Lower lobe of right lung (tissue), 2 donors: ENCODE measurements at regions not wholly inside any gene's neighbourhood (a gene's known extent, or its start where the extent isn't known, plus 50 kb on each side); places are given as distances from the start of the nearest gene placed in this dataset.
"Not testable (repeated sequence)": the region's sequence is repeated elsewhere in the genome, so short reads cannot be mapped to it uniquely, and the experiment has no call there.

Experiments used
- ATAC-seq, 2 donors: fragments of 200-7000 bp; cut with Tn5 transposase; one replicate each; pipeline ENCODE4 v1.9.1; 2020 to 2022; ENCODE audit warnings: mild to moderate bottlenecking in 2 of 2, moderate library complexity in 2 of 2
- DNase-seq: peaks from one replicate; pipeline ENCODE4 v3.0.0-alpha.2; 2020
- H3K27ac ChIP-seq: fragments of 200-600 bp; one replicate; pipeline ENCODE4 v1.8.0; 2022
- H3K27me3 ChIP-seq: fragments of 200-600 bp; one replicate; pipeline ENCODE4 v1.8.0; 2022; ENCODE audit warnings: low read depth
- H3K36me3 ChIP-seq: fragments of 200-600 bp; one replicate; pipeline ENCODE4 v1.8.0; 2022; ENCODE audit warnings: mild to moderate bottlenecking
- H3K4me1 ChIP-seq: fragments of 200-600 bp; one replicate; pipeline ENCODE4 v1.8.0; 2022
- H3K4me3 ChIP-seq: fragments of 200-600 bp; one replicate; pipeline ENCODE4 v1.8.0; 2022; ENCODE audit warnings: mild to moderate bottlenecking
- H3K9me3 ChIP-seq: fragments of 200-600 bp; one replicate; pipeline ENCODE4 v1.8.0; 2022
- CTCF ChIP-seq: fragments of 200-600 bp; IDR thresholded peaks from one replicate; pipeline ENCODE4 v1.8.0; 2022; ENCODE audit warnings: antibody characterized with exemption, mild to moderate bottlenecking
- intact Hi-C: fragments of 100-400 bp; cut with DNase I; formaldehyde crosslinking; loops from one replicate; pipeline ENCODE4 v1.11.0; 2022
- donor health status: DM: no; HTN: yes; CAD: no; lungs with severe emphysema.

- no peak overlapping the region for H3K4me3 ChIP-seq
- ATAC-seq: no peak
- intact Hi-C loops: no loop called here
- H3K27ac ChIP-seq: no peak overlapping the region
- no peaks in the 10 kb centered on the region for H3K36me3 ChIP-seq
- DNase-seq: no peak
- H3K4me1 ChIP-seq: no peaks in the 10 kb centered on the region
- no peaks in the 10 kb centered on the region for H3K9me3 ChIP-seq
- no peak for TF ChIP-seq CTCF
- no peaks in the 10 kb centered on the region for H3K27me3 ChIP-seq
These were observed 348.7 kb upstream of the PCSK5 start for GRCh38 chr9:75541734-75542133.

GRCh38 chr9:75544815-75545214 is 345.7 kb upstream of the PCSK5 start:
- H3K27ac ChIP-seq: no peak overlapping the region
- H3K27me3 ChIP-seq: no peaks in the 10 kb centered on the region
- no peaks in the 10 kb centered on the region for H3K36me3 ChIP-seq
- TF ChIP-seq CTCF: no peak
- no peaks in the 10 kb centered on the region for H3K9me3 ChIP-seq
- DNase-seq (no peak), ATAC-seq (no peak)
- intact Hi-C loops: no loop called here
- H3K4me3 ChIP-seq: no peak overlapping the region
- H3K4me1 ChIP-seq: no peaks in the 10 kb centered on the region

- Histone ChIP-seq H3K36me3 (no peaks in the 10 kb centered on the region), H3K4me1 (no peaks in the 10 kb centered on the region), H3K27ac (no peak overlapping the region), H3K27me3 (no peaks in the 10 kb centered on the region), H3K4me3 (no peak overlapping the region), H3K9me3 (no peaks in the 10 kb centered on the region)
- ATAC-seq: no peak
- no peak for DNase-seq
- intact Hi-C loops: no loop called here
- TF ChIP-seq CTCF: no peak
These were observed 345.2 kb upstream of the PCSK5 start for GRCh38 chr9:75545287-75545686.

GRCh38 chr9:75548871-75549270 is 341.6 kb upstream of the PCSK5 start:
- no peaks in the 10 kb centered on the region for H3K36me3 ChIP-seq
- H3K4me3 ChIP-seq: no peak overlapping the region
- no peak for TF ChIP-seq CTCF
- ATAC-seq (no peak), DNase-seq (no peak)
- H3K9me3 ChIP-seq: no peaks in the 10 kb centered on the region
- H3K4me1 ChIP-seq: no peaks in the 10 kb centered on the region
- intact Hi-C loops: no loop called here
- no peak overlapping the region for H3K27ac ChIP-seq
- H3K27me3 ChIP-seq: no peaks in the 10 kb centered on the region

- DNase-seq (no peak), ATAC-seq (no peak)
- H3K36me3 ChIP-seq: no peaks in the 10 kb centered on the region
- no peak for TF ChIP-seq CTCF
- no peak overlapping the region for H3K27ac ChIP-seq
- H3K4me3 ChIP-seq: no peak overlapping the region
- intact Hi-C loops: no loop called here
- no peaks in the 10 kb centered on the region for H3K4me1 ChIP-seq
- no peaks in the 10 kb centered on the region for H3K9me3 ChIP-seq
- H3K27me3 ChIP-seq: no peaks in the 10 kb centered on the region
These were observed 338.6 kb upstream of the PCSK5 start for GRCh38 chr9:75551861-75552260.

- Histone ChIP-seq H3K36me3 (no peaks in the 10 kb centered on the region), H3K4me3 (no peak overlapping the region), H3K27me3 (no peaks in the 10 kb centered on the region), H3K4me1 (no peaks in the 10 kb centered on the region), H3K9me3 (no peaks in the 10 kb centered on the region), H3K27ac (no peak overlapping the region)
- DNase-seq: no peak
- ATAC-seq: no peak
- intact Hi-C loops: no loop called here
- TF ChIP-seq CTCF: no peak
These were observed 337.5 kb upstream of the PCSK5 start for GRCh38 chr9:75552941-75553340.

GRCh38 chr9:75566813-75567212 is 323.7 kb upstream of the PCSK5 start:
- DNase-seq, H3K9me3 ChIP-seq, H3K36me3 ChIP-seq, H3K27ac ChIP-seq, ATAC-seq, H3K27me3 ChIP-seq, H3K4me1 ChIP-seq, intact Hi-C loops, H3K4me3 ChIP-seq: not testable (repeated sequence)
